K562 (cell line): ENCODE measurements at regions not wholly inside any gene's neighbourhood (a gene's known extent, or its start where the extent isn't known, plus 50 kb on each side); places are given as distances from the start of the nearest gene placed in this dataset.

Experiments used
- ATAC-seq: fragments of 200-7000 bp; cut with Tn5 transposase; 3 replicates; pipeline ENCODE4 v1.9.1; 2020; ENCODE audit warnings: moderate library complexity
- BruUV-seq: library from RNA; stranded (reverse); fragments of 400-500 nt; replicated peaks from 2 replicates; lab custom pipeline; 2021; lab: Mats Ljungman, UMichigan
- CTCF ChIA-PET: fragments of 300-600 bp; formaldehyde crosslinking; extraction: SDS; loops from one replicate; lab custom pipeline; 2021; ENCODE audit warnings: low intra/inter-chr PET ratio; lab: Yijun Ruan, JAX
- POLR2A ChIA-PET: fragments of 300-600, 350-650 bp; sonication (Branson Sonifier 250); formaldehyde crosslinking; extraction: SDS; loops from one replicate; lab custom pipeline; 2021; ENCODE audit warnings: antibody characterized with exemption, inconsistent platforms; lab: Yijun Ruan, JAX
- DNase-seq, 4 experiments: peaks; one replicate each; pipeline versions ENCODE4 v3.0.0 to v3.0.0-alpha.2; 2011 to 2018; ENCODE audit warnings: low spot score in 3 of 4, mixed read lengths in 3 of 4; ENCODE audit errors: extremely low read depth in 1 of 4
- FAIRE-seq: peaks from 2 replicates; lab custom pipeline; 2011; peaks lifted over from hg19 to GRCh38; lab: Jason Lieb, UNC
- H2AFZ ChIP-seq: 2 replicates; pipeline ENCODE4 v1.6.0; 2011; ENCODE audit warnings: low read depth, low read length, control low read depth, inconsistent platforms
- H3K27ac ChIP-seq: fragments of 200-600 bp; 3 replicates; pipeline ENCODE4 v1.8.0; 2011; ENCODE audit warnings: low read depth, mild to moderate bottlenecking, control low read depth, inconsistent platforms, low read length, moderate library complexity, mixed read lengths; ENCODE audit errors: extremely low read depth
- H3K27me3 ChIP-seq, 2 experiments: fragments of 300-600 bp in 1 of 2; 2 replicates in 1 of 2; 3 replicates in 1 of 2; pipeline versions ENCODE4 v1.6.0 to v1.8.0; 2011; ENCODE audit warnings: inconsistent platforms in 2 of 2, low read length in 2 of 2, mild to moderate bottlenecking in 1 of 2, mixed read lengths in 1 of 2, moderate library complexity in 1 of 2; ENCODE audit not compliant: control insufficient read depth in 2 of 2, insufficient read depth in 2 of 2
- H3K36me3 ChIP-seq: fragments of 300-600 bp; 3 replicates; pipeline ENCODE4 v1.8.0; 2011; ENCODE audit warnings: mild to moderate bottlenecking, low read length, inconsistent platforms; ENCODE audit not compliant: control insufficient read depth, insufficient read depth
- H3K4me1 ChIP-seq, 2 experiments: fragments of 200-600 bp in 1 of 2; replicated peaks in 1 of 2; 2 replicates in 1 of 2; 3 replicates in 1 of 2; pipeline versions ENCODE4 v1.5.1 to v1.8.0; 2011; ENCODE audit warnings: inconsistent platforms in 2 of 2, low read length in 2 of 2, mild to moderate bottlenecking in 1 of 2, mixed read lengths in 1 of 2, moderate library complexity in 1 of 2; ENCODE audit not compliant: control insufficient read depth in 2 of 2, insufficient read depth in 2 of 2
- H3K4me2 ChIP-seq: 2 replicates; pipeline ENCODE4 v1.6.1; 2011; ENCODE audit warnings: low read length, control low read depth, inconsistent platforms, mixed read lengths; ENCODE audit not compliant: insufficient read depth
- H3K4me3 ChIP-seq: fragments of 200-600 bp; sonication (generic), shearing (Covaris generic); 2 replicates; pipeline ENCODE4 v1.5.1; 2016; ENCODE audit warnings: control low read depth, inconsistent platforms
- H3K79me2 ChIP-seq: fragments of 200-600 bp; 3 replicates; pipeline ENCODE4 v1.8.0; 2011; ENCODE audit warnings: low read length, inconsistent platforms; ENCODE audit not compliant: control insufficient read depth, insufficient read depth
- H3K9ac ChIP-seq, 2 experiments: 2 replicates each; pipeline versions ENCODE4 v1.6.0 to v1.6.1; 2011; ENCODE audit warnings: low read depth in 2 of 2, low read length in 2 of 2, control low read depth in 1 of 2, inconsistent platforms in 1 of 2, mild to moderate bottlenecking in 1 of 2, mixed read lengths in 1 of 2; ENCODE audit not compliant: insufficient read depth in 1 of 2
- H3K9me1 ChIP-seq: one replicate; pipeline ENCODE4 v1.6.0; 2011; ENCODE audit warnings: inconsistent platforms, mild to moderate bottlenecking, low read length, moderate library complexity; ENCODE audit not compliant: control insufficient read depth, insufficient read depth
- H3K9me3 ChIP-seq: replicated peaks from 2 replicates; pipeline ENCODE4 v1.5.1; 2011; ENCODE audit warnings: low read depth, low read length, inconsistent platforms; ENCODE audit not compliant: control insufficient read depth, insufficient read depth
- H4K20me1 ChIP-seq: replicated peaks from 2 replicates; pipeline ENCODE4 v1.6.1; 2011; ENCODE audit warnings: low read length, inconsistent platforms, mixed read lengths; ENCODE audit not compliant: control insufficient read depth, insufficient read depth
- ELF2 ChIP-seq: fragments of 250-450 bp; sonication (Bioruptor Pico); IDR thresholded peaks from 2 replicates; pipeline ENCODE4 v1.5.0; 2021; ENCODE audit warnings: mild to moderate bottlenecking
- FOS ChIP-seq: IDR thresholded peaks from 3 replicates; pipeline ENCODE4 v1.6.1; 2011; ENCODE audit not compliant: insufficient read length; ENCODE audit errors: extremely low read depth
- HCFC1 ChIP-seq: IDR thresholded peaks from 2 replicates; pipeline ENCODE4 v1.6.1; 2012; ENCODE audit warnings: low read depth, low read length, improper control_type of control experiment
- KLF10 ChIP-seq: fragments of 250-450 bp; sonication (Bioruptor Pico); IDR thresholded peaks from 2 replicates; pipeline ENCODE4 v1.6.1; 2021; ENCODE audit warnings: matching md5 sums
- PURB ChIP-seq: sonication (generic); formaldehyde crosslinking; IDR thresholded peaks from 2 replicates; pipeline ENCODE4 v1.9.0; 2021; ENCODE audit warnings: low read depth, mild to moderate bottlenecking, missing genetic modification reagents
- RAD51 ChIP-seq: fragments of 450-650 bp; IDR thresholded peaks from 2 replicates; pipeline ENCODE4 v1.7.1; 2016; ENCODE audit warnings: low read depth, mild to moderate bottlenecking, borderline replicate concordance
- SP1 ChIP-seq: sonication (generic); formaldehyde crosslinking; IDR thresholded peaks from 2 replicates; pipeline ENCODE4 v1.8.1; 2022; ENCODE audit warnings: mild to moderate bottlenecking, missing genetic modification reagents
- ZBTB11 ChIP-seq, 3 experiments: fragments of 200-800 bp in 1 of 3; fragments of 250-450 bp in 1 of 3; fragments of 450-650 bp in 1 of 3; sonication (Bioruptor Pico) in 1 of 3; sonication (Bioruptor generic) in 1 of 3; formaldehyde crosslinking in 1 of 3; IDR thresholded peaks; 2 replicates each; pipeline versions ENCODE4 v1.6.1 to v1.8.0; 2016 to 2022; ENCODE audit warnings: mild to moderate bottlenecking in 2 of 3, missing genetic modification characterization in 2 of 3, missing compliant biosample characterization in 1 of 3, moderate library complexity in 1 of 3
- ZFPM2 ChIP-seq: fragments of 250-450 bp; sonication (Bioruptor Pico); IDR thresholded peaks from 2 replicates; pipeline ENCODE4 v1.5.1; 2022; ENCODE audit warnings: mild to moderate bottlenecking
- ZKSCAN8 ChIP-seq: fragments of 200-800 bp; sonication (Bioruptor generic); IDR thresholded peaks from 2 replicates; pipeline ENCODE4 v1.6.1; 2016; ENCODE audit warnings: missing genetic modification characterization, missing compliant biosample characterization
- ZNF239 ChIP-seq: fragments of 250-450 bp; sonication (Bioruptor Pico); IDR thresholded peaks from 2 replicates; pipeline ENCODE4 v1.4.0; 2020; ENCODE audit warnings: mild to moderate bottlenecking
- ZNF785 ChIP-seq: fragments of 250-450 bp; sonication (Bioruptor Pico); IDR thresholded peaks from 2 replicates; pipeline ENCODE4 v1.4.0; 2020; ENCODE audit warnings: mild to moderate bottlenecking
- WGBS: fragments of 100-300 bp; shearing (Covaris generic); methylation state at CpG from one replicate; pipeline ENCODE4 v1.1.6; 2016; ENCODE audit warnings: low coverage, mixed read lengths; ENCODE audit not compliant: insufficient coverage; ENCODE audit errors: missing lambda C conversion rate; 5-methylcytosine and 5-hydroxymethylcytosine counted together
- in situ Hi-C: fragments of 300-500 bp; cut with MboI; formaldehyde crosslinking; loops from 4 replicates; pipeline ENCODE4 v1.15.0; 2018; ENCODE audit warnings: inconsistent platforms, mixed read lengths
- intact Hi-C: fragments of 100-400 bp; cut with micrococcal nuclease; formaldehyde crosslinking; loops from 2 replicates; pipeline ENCODE4 v1.14.2; 2022

GRCh38 chr1:209103092-209103491, 480.4 kb upstream of the CAMK1G start:
- no peaks in the 10 kb centered on the region for H3K4me1 ChIP-seq
- ChIA-PET CTCF (no interaction called here), POLR2A (no interaction called here)
- H3K9ac ChIP-seq = no peak overlapping the region
- no peak overlapping the region for H3K4me2 ChIP-seq
- in situ Hi-C loops (no loop called here), intact Hi-C loops (no loop called here)
- H3K27me3 ChIP-seq = no peaks in the 10 kb centered on the region
- no peaks in the 10 kb centered on the region for H3K9me3 ChIP-seq
- no peaks in the 10 kb centered on the region for H3K36me3 ChIP-seq
- ATAC-seq = no peak
- no peak for DNase-seq
- 1% methylated on average over 4 of the region's 4 CpGs for WGBS
- H3K79me2 ChIP-seq = no peaks in the 10 kb centered on the region
- no peak overlapping the region for H3K4me3 ChIP-seq
- no peak for FAIRE-seq
- H2AFZ ChIP-seq = no peak overlapping the region
- H4K20me1 ChIP-seq = no peaks in the 10 kb centered on the region
- TF ChIP-seq SP1 (CRISPR knock-in tag) = no peak
- no peak for TF ChIP-seq ZNF239 (CRISPR knock-in tag)
- TF ChIP-seq ZKSCAN8 (CRISPR knock-in tag) = no peak
- TF ChIP-seq PURB (CRISPR knock-in tag) = no peak
- no peak for TF ChIP-seq FOS
- TF ChIP-seq ZFPM2 (CRISPR knock-in tag) = no peak
- TF ChIP-seq ZNF785 (CRISPR knock-in tag) = no peak
- no peak for TF ChIP-seq ZBTB11 (CRISPR knock-in tag; IDR thresholded peaks at IDR 0.05)
- TF ChIP-seq KLF10 = no peak
- no peak for TF ChIP-seq ELF2 (CRISPR knock-in tag)
- no peak for TF ChIP-seq RAD51
- TF ChIP-seq HCFC1 = no peak
- TF ChIP-seq, all 486 proteins: peak for 0
- no TSS peak for BruUV-seq
- H3K27ac ChIP-seq = no peak overlapping the region
- H3K9me1 ChIP-seq = no peaks in the 10 kb centered on the region
